ENCODE measurements at regions not wholly inside any gene's neighbourhood (a gene's known extent, or its start where the extent isn't known, plus 50 kb on each side); places are given as distances from the start of the nearest gene placed in this dataset.

- Histone ChIP-seq H3K27me3 (ENCODE audit: control insufficient read depth, insufficient read depth, low read length) (no peaks in the 10 kb centered on the region), H3K9me3 (replicated peaks; ENCODE audit: low read length) (no peaks in the 10 kb centered on the region), H3K4me3 (ENCODE audit: low read length) (no peak overlapping the region), H3K4me1 (ENCODE audit: control insufficient read depth, insufficient read depth, low read length) (no peaks in the 10 kb centered on the region), H3K36me3 (ENCODE audit: insufficient read depth, low read length) (no peaks in the 10 kb centered on the region), H3K4me2 (ENCODE audit: low read length) (no peak overlapping the region), H3K9ac (ENCODE audit: low read depth, low read length) (no peak overlapping the region)
Measured at GRCh38 chr5:117098094-117098493, 523.5 kb upstream of the SEMA6A start.

GRCh38 chr5:117095346-117096332 is 521.0 kb upstream of the SEMA6A start:
- Histone ChIP-seq H3K4me1 (ENCODE audit: control insufficient read depth, insufficient read depth, low read length) (no peaks in the 10 kb centered on the region), H3K4me2 (ENCODE audit: low read length) (no peak overlapping the region), H3K36me3 (ENCODE audit: insufficient read depth, low read length) (no peaks in the 10 kb centered on the region), H3K4me3 (ENCODE audit: low read length) (no peak overlapping the region), H3K27me3 (ENCODE audit: control insufficient read depth, insufficient read depth, low read length) (no peaks in the 10 kb centered on the region), H3K9ac (ENCODE audit: low read depth, low read length) (no peak overlapping the region), H3K9me3 (replicated peaks; ENCODE audit: low read length) (no peaks in the 10 kb centered on the region)

- Histone ChIP-seq H3K27me3 (ENCODE audit: control insufficient read depth, insufficient read depth, low read length) (no peaks in the 10 kb centered on the region), H3K4me1 (ENCODE audit: control insufficient read depth, insufficient read depth, low read length) (no peaks in the 10 kb centered on the region), H3K9ac (ENCODE audit: low read depth, low read length) (no peak overlapping the region), H3K36me3 (ENCODE audit: insufficient read depth, low read length) (no peaks in the 10 kb centered on the region), H3K9me3 (replicated peaks; ENCODE audit: low read length) (no peaks in the 10 kb centered on the region), H3K4me3 (ENCODE audit: low read length) (no peak overlapping the region), H3K4me2 (ENCODE audit: low read length) (no peak overlapping the region)
Measured at GRCh38 chr5:117094114-117094815, 519.6 kb upstream of the SEMA6A start.

- H3K4me1 ChIP-seq (ENCODE audit: control insufficient read depth, insufficient read depth, low read length), result no peaks in the 10 kb centered on the region
- no peak overlapping the region for H3K4me2 ChIP-seq (ENCODE audit: low read length)
- H3K36me3 ChIP-seq (ENCODE audit: insufficient read depth, low read length), result no peaks in the 10 kb centered on the region
- H3K27me3 ChIP-seq (ENCODE audit: control insufficient read depth, insufficient read depth, low read length), result no peaks in the 10 kb centered on the region
- no peaks in the 10 kb centered on the region for H3K9me3 ChIP-seq (replicated peaks; ENCODE audit: low read length)
- H3K9ac ChIP-seq (ENCODE audit: low read depth, low read length), result no peak overlapping the region
- H3K4me3 ChIP-seq (ENCODE audit: low read length), result no peak overlapping the region
Measured at GRCh38 chr5:117093653-117094052, 519.0 kb upstream of the SEMA6A start.

GRCh38 chr5:117089001-117089400 is 514.4 kb upstream of the SEMA6A start:
- H3K27me3 ChIP-seq (ENCODE audit: control insufficient read depth, insufficient read depth, low read length), result no peaks in the 10 kb centered on the region
- H3K4me1 ChIP-seq (ENCODE audit: control insufficient read depth, insufficient read depth, low read length), result no peaks in the 10 kb centered on the region
- no peaks in the 10 kb centered on the region for H3K9me3 ChIP-seq (replicated peaks; ENCODE audit: low read length)
- H3K4me3 ChIP-seq (ENCODE audit: low read length), result no peak overlapping the region
- H3K4me2 ChIP-seq (ENCODE audit: low read length), result no peak overlapping the region
- H3K9ac ChIP-seq (ENCODE audit: low read depth, low read length), result no peak overlapping the region
- H3K36me3 ChIP-seq (ENCODE audit: insufficient read depth, low read length), result no peaks in the 10 kb centered on the region

GRCh38 chr5:117088176-117088575 is 513.6 kb upstream of the SEMA6A start:
- H3K9me3 ChIP-seq (replicated peaks; ENCODE audit: low read length), result no peaks in the 10 kb centered on the region
- no peaks in the 10 kb centered on the region for H3K36me3 ChIP-seq (ENCODE audit: insufficient read depth, low read length)
- H3K4me1 ChIP-seq (ENCODE audit: control insufficient read depth, insufficient read depth, low read length), result no peaks in the 10 kb centered on the region

GRCh38 chr5:117084067-117084466 is 509.4 kb upstream of the SEMA6A start:
- Histone ChIP-seq H3K9me3 (replicated peaks; ENCODE audit: low read length) (no peaks in the 10 kb centered on the region), H3K4me3 (ENCODE audit: low read length) (no peak overlapping the region), H3K36me3 (ENCODE audit: insufficient read depth, low read length) (no peaks in the 10 kb centered on the region), H3K27me3 (ENCODE audit: control insufficient read depth, insufficient read depth, low read length) (no peaks in the 10 kb centered on the region), H3K9ac (ENCODE audit: low read depth, low read length) (no peak overlapping the region), H3K4me2 (ENCODE audit: low read length) (no peak overlapping the region), H3K4me1 (ENCODE audit: control insufficient read depth, insufficient read depth, low read length) (no peaks in the 10 kb centered on the region)

More at GRCh38 chr5:117088176-117088575, 513.6 kb upstream of the SEMA6A start:
- Histone ChIP-seq H3K9ac (ENCODE audit: low read depth, low read length) (no peak overlapping the region), H3K4me3 (ENCODE audit: low read length) (no peak overlapping the region), H3K27me3 (ENCODE audit: control insufficient read depth, insufficient read depth, low read length) (no peaks in the 10 kb centered on the region), H3K4me2 (ENCODE audit: low read length) (no peak overlapping the region)

- Histone ChIP-seq H3K4me2 (ENCODE audit: low read length) (no peak overlapping the region), H3K9me3 (replicated peaks; ENCODE audit: low read length) (no peaks in the 10 kb centered on the region), H3K27me3 (ENCODE audit: control insufficient read depth, insufficient read depth, low read length) (no peaks in the 10 kb centered on the region), H3K4me1 (ENCODE audit: control insufficient read depth, insufficient read depth, low read length) (no peaks in the 10 kb centered on the region), H3K9ac (ENCODE audit: low read depth, low read length) (no peak overlapping the region), H3K36me3 (ENCODE audit: insufficient read depth, low read length) (no peaks in the 10 kb centered on the region), H3K4me3 (ENCODE audit: low read length) (no peak overlapping the region)
Measured at GRCh38 chr5:117082977-117083376, 508.4 kb upstream of the SEMA6A start.

GRCh38 chr5:117077142-117077541 is 502.5 kb upstream of the SEMA6A start:
- no peak overlapping the region for H3K4me2 ChIP-seq (ENCODE audit: low read length)
- no peaks in the 10 kb centered on the region for H3K36me3 ChIP-seq (ENCODE audit: insufficient read depth, low read length)

GRCh38 chr5:117072439-117072838 is 497.8 kb upstream of the SEMA6A start:
- Histone ChIP-seq H3K27me3 (ENCODE audit: control insufficient read depth, insufficient read depth, low read length) (no peaks in the 10 kb centered on the region), H3K9ac (ENCODE audit: low read depth, low read length) (no peak overlapping the region), H3K4me2 (ENCODE audit: low read length) (no peak overlapping the region), H3K4me3 (ENCODE audit: low read length) (no peak overlapping the region), H3K36me3 (ENCODE audit: insufficient read depth, low read length) (no peaks in the 10 kb centered on the region), H3K9me3 (replicated peaks; ENCODE audit: low read length) (no peaks in the 10 kb centered on the region), H3K4me1 (ENCODE audit: control insufficient read depth, insufficient read depth, low read length) (no peaks in the 10 kb centered on the region)

More at GRCh38 chr5:117077142-117077541, 502.5 kb upstream of the SEMA6A start:
- Histone ChIP-seq H3K27me3 (ENCODE audit: control insufficient read depth, insufficient read depth, low read length) (no peaks in the 10 kb centered on the region), H3K4me1 (ENCODE audit: control insufficient read depth, insufficient read depth, low read length) (no peaks in the 10 kb centered on the region), H3K9ac (ENCODE audit: low read depth, low read length) (no peak overlapping the region), H3K4me3 (ENCODE audit: low read length) (no peak overlapping the region), H3K9me3 (replicated peaks; ENCODE audit: low read length) (no peaks in the 10 kb centered on the region)

- Histone ChIP-seq H3K4me1 (ENCODE audit: control insufficient read depth, insufficient read depth, low read length) (no peaks in the 10 kb centered on the region), H3K9me3 (replicated peaks; ENCODE audit: low read length) (no peaks in the 10 kb centered on the region), H3K4me3 (ENCODE audit: low read length) (no peak overlapping the region), H3K36me3 (ENCODE audit: insufficient read depth, low read length) (no peaks in the 10 kb centered on the region), H3K4me2 (ENCODE audit: low read length) (no peak overlapping the region), H3K9ac (ENCODE audit: low read depth, low read length) (no peak overlapping the region), H3K27me3 (ENCODE audit: control insufficient read depth, insufficient read depth, low read length) (no peaks in the 10 kb centered on the region)
Measured at GRCh38 chr5:117065800-117066199, 491.2 kb upstream of the SEMA6A start.

Measured in skeletal muscle satellite cell (primary cell).